ENCODE measurements at regions not wholly inside any gene's neighbourhood (a gene's known extent, or its start where the extent isn't known, plus 50 kb on each side); places are given as distances from the start of the nearest gene placed in this dataset.

GRCh38 chr4:170804930-170805329, 715.2 kb upstream of the AADAT start:
- Mint-ChIP-seq H3K27ac (no peak overlapping the region), H3K9me3 (peaks cover 9% of the 10 kb centered on the region), H3K36me3 (ENCODE audit: low read depth) (no peaks in the 10 kb centered on the region), H3K4me1 (no peaks in the 10 kb centered on the region), H3K4me3 (no peak overlapping the region), H3K27me3 (ENCODE audit: insufficient read depth) (no peaks in the 10 kb centered on the region)
- no peak overlapping the region for H3K9ac ChIP-seq (ENCODE audit: extremely low read depth, low read length, poor library complexity, severe bottlenecking)
- no peaks in the 10 kb centered on the region for H3K36me3 ChIP-seq (ENCODE audit: control insufficient read depth, insufficient read depth, low read length)
- no peak for TF ChIP-seq CTCF (conservative IDR thresholded peaks at IDR 0.05)
- no peaks in the 10 kb centered on the region for H3K27me3 ChIP-seq (ENCODE audit: control insufficient read depth, insufficient read depth, low read length, poor library complexity, severe bottlenecking)
- no peaks in the 10 kb centered on the region for H3K4me1 ChIP-seq (ENCODE audit: control insufficient read depth, insufficient read depth, low read length)
- WGBS, 2 experiments (ENCODE audit: insufficient coverage in 1 of 2, insufficient read length in 1 of 2): 92 to 95% methylated on average over 4 to 11 of the region's 11 CpGs
- no peak overlapping the region for H3K4me3 ChIP-seq (ENCODE audit: low read length)
- H3K9me3 ChIP-seq (ENCODE audit: control insufficient read depth, low read length): no peaks in the 10 kb centered on the region
- no peak overlapping the region for H3K27ac ChIP-seq (ENCODE audit: low read depth, low read length)
- no peak for DNase-seq

- H3K27ac Mint-ChIP-seq: no peak overlapping the region
- no peak overlapping the region for H3K4me3 Mint-ChIP-seq
- no peaks in the 10 kb centered on the region for H3K36me3 Mint-ChIP-seq (ENCODE audit: low read depth)
- H3K9ac ChIP-seq (ENCODE audit: extremely low read depth, low read length, poor library complexity, severe bottlenecking): no peak overlapping the region
- no peaks in the 10 kb centered on the region for H3K4me1 Mint-ChIP-seq
- WGBS, 2 experiments (ENCODE audit: insufficient coverage in 1 of 2, insufficient read length in 1 of 2): 94% methylated on average over 1 of the region's 1 CpG; no CpG with 5 or more reads in 1 of the 2 experiments
- H3K9me3 Mint-ChIP-seq: peaks cover 3% of the 10 kb centered on the region
- H3K27me3 ChIP-seq (ENCODE audit: control insufficient read depth, insufficient read depth, low read length, poor library complexity, severe bottlenecking): no peaks in the 10 kb centered on the region
- H3K27me3 Mint-ChIP-seq (ENCODE audit: insufficient read depth): no peaks in the 10 kb centered on the region
- DNase-seq: no peak
- no peaks in the 10 kb centered on the region for H3K9me3 ChIP-seq (ENCODE audit: control insufficient read depth, low read length)
- TF ChIP-seq CTCF (conservative IDR thresholded peaks at IDR 0.05): no peak
- no peak overlapping the region for H3K27ac ChIP-seq (ENCODE audit: low read depth, low read length)
- no peaks in the 10 kb centered on the region for H3K36me3 ChIP-seq (ENCODE audit: control insufficient read depth, insufficient read depth, low read length)
- H3K4me1 ChIP-seq (ENCODE audit: control insufficient read depth, insufficient read depth, low read length): no peaks in the 10 kb centered on the region
- no peak overlapping the region for H3K4me3 ChIP-seq (ENCODE audit: low read length)
Observed at GRCh38 chr4:170803492-170803891, 713.7 kb upstream of the AADAT start.

GRCh38 chr4:170801771-170802170, 712.0 kb upstream of the AADAT start:
- no peaks in the 10 kb centered on the region for H3K9me3 ChIP-seq (ENCODE audit: control insufficient read depth, low read length)
- no peaks in the 10 kb centered on the region for H3K4me1 Mint-ChIP-seq
- no peaks in the 10 kb centered on the region for H3K27me3 ChIP-seq (ENCODE audit: control insufficient read depth, insufficient read depth, low read length, poor library complexity, severe bottlenecking)
- H3K9me3 Mint-ChIP-seq: no peaks in the 10 kb centered on the region
- H3K4me3 Mint-ChIP-seq: no peak overlapping the region
- H3K27ac Mint-ChIP-seq: no peak overlapping the region
- H3K27me3 Mint-ChIP-seq (ENCODE audit: insufficient read depth): no peaks in the 10 kb centered on the region
- no peak overlapping the region for H3K9ac ChIP-seq (ENCODE audit: extremely low read depth, low read length, poor library complexity, severe bottlenecking)
- H3K4me1 ChIP-seq (ENCODE audit: control insufficient read depth, insufficient read depth, low read length): no peaks in the 10 kb centered on the region
- TF ChIP-seq CTCF (conservative IDR thresholded peaks at IDR 0.05): no peak
- no peak overlapping the region for H3K27ac ChIP-seq (ENCODE audit: low read depth, low read length)
- H3K4me3 ChIP-seq (ENCODE audit: low read length): no peak overlapping the region
- WGBS, 2 experiments (ENCODE audit: insufficient coverage in 1 of 2, insufficient read length in 1 of 2): 87 to 88% methylated on average over 2 to 3 of the region's 3 CpGs
- no peaks in the 10 kb centered on the region for H3K36me3 ChIP-seq (ENCODE audit: control insufficient read depth, insufficient read depth, low read length)
- H3K36me3 Mint-ChIP-seq (ENCODE audit: low read depth): no peaks in the 10 kb centered on the region
- no peak for DNase-seq
